Fibroblast of the aortic adventitia (primary cell): ENCODE measurements at regions not wholly inside any gene's neighbourhood (a gene's known extent, or its start where the extent isn't known, plus 50 kb on each side); places are given as distances from the start of the nearest gene placed in this dataset.

ENCODE experiments used
- DNase-seq: peaks from one replicate; pipeline ENCODE4 v3.0.0-alpha.2; 2010; ENCODE audit warnings: low read depth
- H3K4me3 ChIP-seq: 2 replicates; pipeline ENCODE4 v1.5.1; 2011; ENCODE audit warnings: low read depth, mild to moderate bottlenecking, control low read depth, low read length, moderate library complexity
- CTCF ChIP-seq: IDR thresholded peaks from 2 replicates; pipeline ENCODE4 v1.5.1; 2011; ENCODE audit warnings: mild to moderate bottlenecking, low read length, control low read depth, inconsistent platforms; ENCODE audit not compliant: insufficient read depth

DNA sequence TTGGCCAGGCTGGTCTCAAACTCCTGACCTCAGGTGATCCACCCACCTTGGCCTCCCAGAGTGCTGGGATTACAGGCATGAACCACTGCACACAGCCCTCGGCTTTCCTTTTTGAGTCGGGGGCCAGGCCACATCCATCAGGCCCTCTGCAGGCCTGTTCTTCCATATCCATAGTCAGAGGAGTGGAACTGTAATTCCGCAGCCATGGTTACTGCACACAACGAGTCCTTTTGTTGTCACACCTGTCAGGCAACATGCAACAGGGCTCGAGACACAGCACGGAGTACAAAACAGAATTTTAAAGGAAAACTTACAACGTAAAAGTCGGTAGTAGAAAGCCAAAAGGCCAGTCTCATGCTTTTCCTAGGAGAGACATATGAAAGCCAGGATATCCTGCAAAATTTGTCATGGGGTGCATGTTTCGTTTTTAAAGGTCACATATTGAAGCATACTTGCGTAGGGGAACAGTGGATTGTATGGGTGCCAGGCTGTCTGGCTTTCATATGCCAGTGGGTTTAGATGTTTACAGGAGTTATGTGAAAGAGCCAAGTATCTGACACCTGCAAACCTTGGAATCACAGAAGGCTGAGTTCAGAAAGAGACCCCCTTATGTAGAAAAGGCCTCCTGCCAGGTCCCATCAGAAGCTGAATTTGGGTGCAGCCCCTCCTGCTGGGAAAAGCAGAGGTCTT, 63.2 kb upstream of the LPP start:
- TF ChIP-seq CTCF, result no peak
- DNase-seq, result no peak
- H3K4me3 ChIP-seq, result no peak overlapping the region

DNA sequence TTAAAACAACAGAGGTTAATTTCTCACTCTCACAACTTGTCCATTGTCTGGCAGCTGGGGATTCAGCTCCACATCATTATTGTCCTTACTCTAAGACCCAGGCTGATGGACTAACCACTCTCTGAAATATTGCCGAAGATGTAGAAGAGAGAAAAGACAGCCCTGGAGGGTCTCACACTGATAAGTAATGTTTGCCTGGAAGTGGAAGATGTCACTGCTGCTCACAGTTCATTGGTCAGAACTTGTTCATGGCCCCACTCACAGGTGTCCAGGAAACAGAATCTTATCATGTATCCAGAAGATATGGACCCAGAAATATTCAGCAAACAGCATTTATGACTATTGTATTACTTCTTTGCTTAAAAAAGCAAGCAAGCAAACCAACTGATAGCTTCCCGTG, 62.2 kb upstream of the LPP start:
- no peak for TF ChIP-seq CTCF
- no peak overlapping the region for H3K4me3 ChIP-seq
- DNase-seq, result no peak

DNA sequence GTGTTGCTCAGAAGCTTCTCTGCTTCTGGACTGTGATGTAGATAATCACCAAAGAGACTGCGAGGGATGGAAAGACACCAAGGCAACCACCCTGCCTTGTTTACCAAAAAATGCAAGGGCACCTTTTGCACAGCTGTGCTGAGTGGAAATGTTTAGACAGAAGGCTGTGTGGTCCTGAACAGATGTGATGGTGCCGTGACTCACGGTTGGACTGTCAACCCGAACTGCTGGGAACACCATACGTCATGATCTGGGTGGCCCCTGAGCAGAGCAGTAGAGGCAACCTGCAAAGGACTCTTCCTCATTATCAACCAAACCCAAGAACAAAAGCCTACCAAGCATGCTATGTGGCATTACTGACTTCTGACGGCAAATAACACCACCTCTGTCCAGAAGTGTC, 61.3 kb upstream of the LPP start:
- TF ChIP-seq CTCF, result no peak
- no peak for DNase-seq
- H3K4me3 ChIP-seq, result no peak overlapping the region

DNA sequence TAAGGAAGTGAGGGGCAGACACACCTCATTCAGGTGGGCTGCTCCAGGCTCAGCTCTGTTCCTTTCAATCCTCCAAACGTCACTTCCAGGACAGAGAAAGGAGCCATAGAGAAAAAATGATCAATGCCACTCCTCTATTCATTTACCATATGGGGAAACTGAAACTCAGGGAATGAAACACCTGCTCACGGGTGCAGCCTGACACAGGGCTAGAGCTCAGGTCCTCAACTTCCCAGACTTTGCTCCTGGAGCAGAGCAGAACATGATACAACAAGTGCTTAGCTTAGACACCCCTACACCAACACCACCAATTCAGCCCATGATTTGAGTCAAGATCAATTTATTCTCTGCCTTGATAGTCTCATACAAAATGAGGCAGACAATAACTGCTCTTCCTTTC, 58.5 kb upstream of the LPP start:
- H3K4me3 ChIP-seq, result no peak overlapping the region
- no peak for TF ChIP-seq CTCF
- DNase-seq, result no peak

- no peak overlapping the region for H3K4me3 ChIP-seq
- TF ChIP-seq CTCF, result no peak
- DNase-seq, result no peak
These were observed 56.2 kb upstream of the LPP start for GRCh38 chr3:188097791-188098190.

- no peak overlapping the region for H3K4me3 ChIP-seq
- no peak for TF ChIP-seq CTCF
- no peak for DNase-seq
These were observed 54.0 kb upstream of the LPP start for GRCh38 chr3:188099907-188100306.

DNA sequence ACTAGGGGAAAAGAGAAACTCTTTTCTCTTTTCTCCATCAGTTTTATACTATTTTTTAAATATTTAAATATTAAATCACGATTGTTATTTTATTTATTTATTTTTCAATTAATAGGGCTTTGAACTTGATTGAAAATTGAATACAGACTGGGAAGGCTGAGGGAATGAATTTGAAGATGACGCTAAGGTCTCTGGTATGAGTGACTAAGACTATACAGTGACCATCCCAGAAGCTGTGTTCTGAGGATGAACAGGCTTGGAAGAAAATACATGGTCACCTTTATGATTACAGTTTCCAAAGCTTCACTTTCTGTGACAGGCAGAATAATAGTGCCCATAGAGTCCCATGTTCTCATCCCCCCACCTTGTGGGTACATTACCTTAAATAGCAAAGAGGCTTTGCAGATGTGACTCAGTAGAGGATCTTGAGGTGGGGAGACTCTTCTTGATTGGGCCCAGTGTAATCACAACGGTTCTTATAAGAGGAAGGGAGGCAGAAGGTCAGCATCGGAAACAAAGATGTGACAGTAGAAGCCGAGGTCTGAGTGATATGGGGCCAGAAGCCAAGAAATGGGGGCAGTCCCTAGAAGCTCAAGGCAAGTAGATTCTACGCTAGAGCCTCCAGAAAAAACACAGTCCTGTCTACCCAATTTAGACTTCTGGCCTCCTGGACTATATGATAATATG, 51.0 kb upstream of the LPP start:
- DNase-seq, result no peak
- H3K4me3 ChIP-seq, result no peak overlapping the region
- TF ChIP-seq CTCF, result no peak
